H9 (cell line): ENCODE measurements at regions not wholly inside any gene's neighbourhood (a gene's known extent, or its start where the extent isn't known, plus 50 kb on each side); places are given as distances from the start of the nearest gene placed in this dataset.

Experiments used
- DNase-seq: peaks from one replicate; pipeline ENCODE4 v3.0.0-alpha.2; 2017
- H2AFZ ChIP-seq: one replicate; pipeline ENCODE4 v1.6.1; 2013; ENCODE audit warnings: mild to moderate bottlenecking, low read length, control low read depth, moderate library complexity
- H2AK5ac ChIP-seq: 2 replicates; pipeline ENCODE4 v1.6.1; 2013; ENCODE audit warnings: low read length, control low read depth, mixed read lengths; ENCODE audit not compliant: insufficient read length
- H2BK120ac ChIP-seq: one replicate; pipeline ENCODE4 v1.6.1; 2013; ENCODE audit warnings: low read depth, mild to moderate bottlenecking, low read length, control low read depth, inconsistent platforms; ENCODE audit not compliant: poor library complexity, severe bottlenecking
- H2BK12ac ChIP-seq: 2 replicates; pipeline ENCODE4 v1.6.1; 2013; ENCODE audit warnings: low read length, control low read depth, mixed read lengths, low read depth; ENCODE audit not compliant: insufficient read length
- H2BK15ac ChIP-seq: 2 replicates; pipeline ENCODE4 v1.6.1; 2013; ENCODE audit warnings: low read depth, low read length, control low read depth
- H2BK20ac ChIP-seq: one replicate; pipeline ENCODE4 v1.6.1; 2013; ENCODE audit warnings: low read depth, mild to moderate bottlenecking, low read length, control low read depth, inconsistent platforms; ENCODE audit not compliant: poor library complexity, severe bottlenecking
- H2BK5ac ChIP-seq: 2 replicates; pipeline ENCODE4 v1.6.1; 2013; ENCODE audit warnings: low read length, control low read depth, mixed read lengths; ENCODE audit not compliant: insufficient read length
- H3K14ac ChIP-seq: 2 replicates; pipeline ENCODE4 v1.6.1; 2013; ENCODE audit warnings: low read length, control low read depth; ENCODE audit not compliant: insufficient read depth
- H3K18ac ChIP-seq: 2 replicates; pipeline ENCODE4 v1.6.1; 2013; ENCODE audit warnings: low read depth, mild to moderate bottlenecking, mixed read lengths, low read length, control low read depth; ENCODE audit not compliant: insufficient read length
- H3K23ac ChIP-seq: 2 replicates; pipeline ENCODE4 v1.6.1; 2013; ENCODE audit warnings: low read length, control low read depth, mixed read lengths, low read depth; ENCODE audit not compliant: insufficient read length
- H3K23me2 ChIP-seq: 2 replicates; pipeline ENCODE4 v1.6.1; 2013; ENCODE audit warnings: low read depth, mild to moderate bottlenecking, mixed read lengths, low read length, control low read depth; ENCODE audit not compliant: insufficient read length, poor library complexity, severe bottlenecking
- H3K27ac ChIP-seq: 2 replicates; pipeline ENCODE4 v1.5.1; 2013; ENCODE audit warnings: low read length, control low read depth, mixed read lengths, low read depth; ENCODE audit not compliant: insufficient read length
- H3K27me3 ChIP-seq: 2 replicates; pipeline ENCODE4 v1.6.1; 2013; ENCODE audit warnings: low read length, control low read depth, inconsistent platforms; ENCODE audit not compliant: insufficient read depth
- H3K4ac ChIP-seq: 2 replicates; pipeline ENCODE4 v1.6.1; 2013; ENCODE audit warnings: low read depth, mild to moderate bottlenecking, control low read depth, inconsistent platforms, low read length, moderate library complexity
- H3K4me1 ChIP-seq: 2 replicates; pipeline ENCODE4 v1.6.1; 2013; ENCODE audit warnings: low read length, control low read depth, inconsistent platforms; ENCODE audit not compliant: insufficient read depth
- H3K4me2 ChIP-seq: 2 replicates; pipeline ENCODE4 v1.6.1; 2013; ENCODE audit warnings: low read length, control low read depth, mixed read lengths; ENCODE audit not compliant: insufficient read length, insufficient read depth
- H3K56ac ChIP-seq: 2 replicates; pipeline ENCODE4 v1.6.1; 2013; ENCODE audit warnings: low read depth, mild to moderate bottlenecking, mixed read lengths, low read length, control low read depth; ENCODE audit not compliant: insufficient read length
- H3K79me1 ChIP-seq: 2 replicates; pipeline ENCODE4 v1.6.1; 2013; ENCODE audit warnings: low read depth, mild to moderate bottlenecking, moderate library complexity, low read length, control low read depth, inconsistent platforms; ENCODE audit not compliant: insufficient read depth, poor library complexity, severe bottlenecking
- H3K79me2 ChIP-seq: 2 replicates; pipeline ENCODE4 v1.6.1; 2013; ENCODE audit warnings: low read length, control low read depth, inconsistent platforms; ENCODE audit not compliant: insufficient read depth
- H3K9ac ChIP-seq: 2 replicates; pipeline ENCODE4 v1.6.1; 2013; ENCODE audit warnings: low read length, control low read depth, mixed read lengths; ENCODE audit not compliant: insufficient read length; ENCODE audit errors: extremely low read depth
- H3K9me3 ChIP-seq: one replicate; pipeline ENCODE4 v1.6.1; 2013; ENCODE audit warnings: low read depth, low read length, inconsistent platforms; ENCODE audit not compliant: control insufficient read depth
- H3T11ph ChIP-seq: one replicate; pipeline ENCODE4 v1.6.1; 2013; ENCODE audit warnings: mild to moderate bottlenecking, low read length, control low read depth, inconsistent platforms
- H4K20me1 ChIP-seq: one replicate; pipeline ENCODE4 v1.6.1; 2013; ENCODE audit not compliant: control insufficient read depth, insufficient read length, insufficient read depth
- H4K5ac ChIP-seq: 2 replicates; pipeline ENCODE4 v1.6.1; 2013; ENCODE audit warnings: low read depth, mild to moderate bottlenecking, mixed read lengths, low read length, control low read depth; ENCODE audit not compliant: insufficient read length
- H4K8ac ChIP-seq: replicated peaks from 2 replicates; pipeline ENCODE4 v1.6.1; 2013; ENCODE audit warnings: low read length, control low read depth, mixed read lengths, low read depth; ENCODE audit not compliant: insufficient read length
- H4K91ac ChIP-seq: 2 replicates; pipeline ENCODE4 v1.6.1; 2013; ENCODE audit warnings: low read depth, mild to moderate bottlenecking, moderate library complexity, mixed read lengths, low read length, control low read depth; ENCODE audit not compliant: insufficient read length
- H3K27ac Mint-ChIP-seq, 3 experiments: 2 replicates in 2 of 3; 3 replicates in 1 of 3; pipeline ENCODE4 v1.8.0; 2020 to 2021; ENCODE audit warnings: mixed read lengths in 3 of 3, mild to moderate bottlenecking in 1 of 3, moderate library complexity in 1 of 3
- H3K27me3 Mint-ChIP-seq: 2 replicates; pipeline ENCODE4 v1.8.0; 2021; ENCODE audit warnings: low read depth, mild to moderate bottlenecking, moderate library complexity, mixed read lengths
- H3K36me3 Mint-ChIP-seq, 3 experiments: 2 replicates in 2 of 3; 3 replicates in 1 of 3; pipeline ENCODE4 v1.8.0; 2020 to 2021; ENCODE audit warnings: low read depth in 3 of 3, mixed read lengths in 3 of 3; ENCODE audit not compliant: insufficient read depth in 1 of 3
- H3K4me1 Mint-ChIP-seq, 2 experiments: 2 replicates each; pipeline ENCODE4 v1.8.0; 2020; ENCODE audit warnings: mixed read lengths in 2 of 2
- H3K4me3 Mint-ChIP-seq, 2 experiments: 2 replicates in 1 of 2; 3 replicates in 1 of 2; pipeline ENCODE4 v1.8.0; 2020 to 2021; ENCODE audit warnings: mild to moderate bottlenecking in 2 of 2, mixed read lengths in 2 of 2, moderate library complexity in 1 of 2
- H3K9me3 Mint-ChIP-seq, 2 experiments: 2 replicates in 1 of 2; 3 replicates in 1 of 2; pipeline ENCODE4 v1.8.0; 2020; ENCODE audit warnings: mild to moderate bottlenecking in 2 of 2, mixed read lengths in 2 of 2, moderate library complexity in 1 of 2
- WGBS: extraction: QIAGEN DNeasy Blood & Tissue Kit; methylation state at CpG from one replicate; pipeline ENCODE4 v1.1.7; 2013; ENCODE audit warnings: missing lambda C conversion rate, low lambda C conversion rate, mixed read lengths; ENCODE audit not compliant: insufficient read length; ENCODE audit errors: extremely low coverage; 5-methylcytosine and 5-hydroxymethylcytosine counted together
- TF ChIP-seq, protein P1 (sequence below): fragments of 200-600 bp; sonication (generic); conservative IDR thresholded peaks from 3 replicates; pipeline ENCODE4 v1.8.0; 2021; ENCODE audit warnings: antibody characterized with exemption, mild to moderate bottlenecking

DNA sequence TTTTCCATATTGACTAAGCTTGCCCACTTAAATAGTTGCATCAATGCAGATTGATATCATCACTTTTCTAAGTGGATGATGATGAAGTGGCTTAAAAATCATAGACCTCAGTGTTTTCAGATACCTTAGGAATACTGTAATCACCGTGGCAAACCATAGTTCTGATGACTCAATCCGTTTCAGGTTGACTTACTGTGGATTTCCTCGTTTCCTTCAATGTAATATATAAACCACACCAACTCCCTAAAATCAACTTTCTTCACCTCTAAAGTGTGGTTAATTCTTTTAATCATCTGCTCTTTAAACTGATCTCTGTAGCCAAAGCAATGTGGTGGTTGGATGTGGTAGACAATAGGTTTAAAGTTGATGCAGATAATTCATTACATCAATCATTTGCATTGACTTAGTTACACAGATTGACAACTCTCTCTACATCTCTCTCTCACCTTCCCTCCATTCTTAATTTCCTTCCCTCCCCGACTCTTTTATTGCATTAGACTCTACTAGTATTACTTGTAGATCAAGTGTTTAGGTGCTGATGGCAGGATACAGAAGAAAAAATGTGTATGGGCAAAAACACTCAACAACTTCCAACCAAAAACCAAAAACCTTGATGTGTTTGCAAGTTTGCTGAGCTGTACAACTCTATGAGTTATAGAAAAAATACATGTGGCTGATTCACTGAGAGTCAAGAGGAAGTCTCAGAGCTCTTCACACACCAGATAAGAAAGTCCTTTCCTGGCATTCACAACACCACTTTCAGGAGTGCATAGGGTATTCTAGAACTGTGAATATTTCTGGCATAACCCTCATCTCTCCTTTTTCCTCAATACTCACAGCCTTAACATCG, 243.5 kb downstream of the NFKBIZ start:
- no peak overlapping the region for H3K9ac ChIP-seq
- H4K5ac ChIP-seq = no peak overlapping the region
- H3K4me2 ChIP-seq = no peak overlapping the region
- no peak overlapping the region for H3K4ac ChIP-seq
- TF ChIP-seq, protein P1, sequence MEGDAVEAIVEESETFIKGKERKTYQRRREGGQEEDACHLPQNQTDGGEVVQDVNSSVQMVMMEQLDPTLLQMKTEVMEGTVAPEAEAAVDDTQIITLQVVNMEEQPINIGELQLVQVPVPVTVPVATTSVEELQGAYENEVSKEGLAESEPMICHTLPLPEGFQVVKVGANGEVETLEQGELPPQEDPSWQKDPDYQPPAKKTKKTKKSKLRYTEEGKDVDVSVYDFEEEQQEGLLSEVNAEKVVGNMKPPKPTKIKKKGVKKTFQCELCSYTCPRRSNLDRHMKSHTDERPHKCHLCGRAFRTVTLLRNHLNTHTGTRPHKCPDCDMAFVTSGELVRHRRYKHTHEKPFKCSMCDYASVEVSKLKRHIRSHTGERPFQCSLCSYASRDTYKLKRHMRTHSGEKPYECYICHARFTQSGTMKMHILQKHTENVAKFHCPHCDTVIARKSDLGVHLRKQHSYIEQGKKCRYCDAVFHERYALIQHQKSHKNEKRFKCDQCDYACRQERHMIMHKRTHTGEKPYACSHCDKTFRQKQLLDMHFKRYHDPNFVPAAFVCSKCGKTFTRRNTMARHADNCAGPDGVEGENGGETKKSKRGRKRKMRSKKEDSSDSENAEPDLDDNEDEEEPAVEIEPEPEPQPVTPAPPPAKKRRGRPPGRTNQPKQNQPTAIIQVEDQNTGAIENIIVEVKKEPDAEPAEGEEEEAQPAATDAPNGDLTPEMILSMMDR = no peak
- no peak overlapping the region for H2BK15ac ChIP-seq
- no peaks in the 10 kb centered on the region for H3K9me3 ChIP-seq
- 100% methylated on average over 1 of the region's 5 CpGs for WGBS
- no peak overlapping the region for H3K4me3 Mint-ChIP-seq
- H3K14ac ChIP-seq = no peak overlapping the region
- H3K36me3 Mint-ChIP-seq = no peaks in the 10 kb centered on the region
- no peak overlapping the region for H3K18ac ChIP-seq
- no peak overlapping the region for H4K8ac ChIP-seq
- peaks cover 4 to 6% of the 10 kb centered on the region in 2 experiments; a peak in 3 of 4 replicates for H3K4me1 Mint-ChIP-seq
- no peaks in the 10 kb centered on the region for H4K20me1 ChIP-seq
- no peak overlapping the region for H2AFZ ChIP-seq
- no peaks in the 10 kb centered on the region for H3K79me1 ChIP-seq
- H2BK120ac ChIP-seq = no peak overlapping the region
- no peak overlapping the region for H3K27ac ChIP-seq
- no peaks in the 10 kb centered on the region for H3K23me2 ChIP-seq
- no peak overlapping the region for H2AK5ac ChIP-seq
- no peaks in the 10 kb centered on the region for H3K79me2 ChIP-seq
- H3K23ac ChIP-seq = no peak overlapping the region
- no peak for DNase-seq
- no peak overlapping the region for H3T11ph ChIP-seq
- H3K56ac ChIP-seq = no peak overlapping the region
- H3K9me3 Mint-ChIP-seq = no peaks in the 10 kb centered on the region
- H2BK20ac ChIP-seq = no peak overlapping the region
- no peaks in the 10 kb centered on the region for H3K27me3 ChIP-seq
- no peak overlapping the region for H3K27ac Mint-ChIP-seq
- H2BK12ac ChIP-seq = no peak overlapping the region
- H3K27me3 Mint-ChIP-seq = no peaks in the 10 kb centered on the region
- no peak overlapping the region for H4K91ac ChIP-seq
- H2BK5ac ChIP-seq = no peak overlapping the region
- H3K4me1 ChIP-seq = no peaks in the 10 kb centered on the region
